GM19023 (cell line): ENCODE measurements at regions not wholly inside any gene's neighbourhood (a gene's known extent, or its start where the extent isn't known, plus 50 kb on each side); places are given as distances from the start of the nearest gene placed in this dataset.
"Not testable (repeated sequence)": the region's sequence is repeated elsewhere in the genome, so short reads cannot be mapped to it uniquely, and the experiment has no call there.

Experiments used
- ATAC-seq: cut with Tn5 transposase; IDR thresholded peaks from one replicate; pipeline ENCODE4 v1.9.1; 2021; ENCODE audit warnings: mild to moderate bottlenecking, moderate library complexity; ENCODE audit not compliant: unreplicated experiment

DNA sequence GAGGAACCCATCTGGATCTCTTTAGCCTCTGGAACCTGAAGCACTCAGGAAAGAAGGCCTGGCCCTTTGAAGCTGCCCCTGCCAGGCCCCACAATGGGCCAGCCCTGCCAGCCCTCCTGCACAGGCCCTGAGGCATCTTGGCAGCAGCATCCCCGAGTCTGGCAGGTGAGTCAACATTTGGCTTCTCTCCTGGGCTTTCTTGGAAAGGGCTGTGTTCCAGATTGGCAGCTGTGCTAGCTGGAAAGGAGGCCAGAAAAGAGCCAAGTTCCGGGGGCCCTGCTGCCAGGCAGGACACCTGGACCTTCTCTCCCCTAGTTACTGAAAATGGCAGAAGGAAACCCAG is 187.2 kb downstream of the SHQ1 start:
- no peak for ATAC-seq

GRCh38 chr3:72660270-72661114 is 187.8 kb downstream of the SHQ1 start:
- no peak for ATAC-seq

GRCh38 chr3:72659596-72659995 is 188.6 kb downstream of the SHQ1 start:
- ATAC-seq = no peak

GRCh38 chr3:72659188-72659587 is 189.1 kb downstream of the SHQ1 start:
- ATAC-seq = no peak

- no peak for ATAC-seq
Observed at GRCh38 chr3:72658466-72659100, 189.7 kb downstream of the SHQ1 start.

DNA sequence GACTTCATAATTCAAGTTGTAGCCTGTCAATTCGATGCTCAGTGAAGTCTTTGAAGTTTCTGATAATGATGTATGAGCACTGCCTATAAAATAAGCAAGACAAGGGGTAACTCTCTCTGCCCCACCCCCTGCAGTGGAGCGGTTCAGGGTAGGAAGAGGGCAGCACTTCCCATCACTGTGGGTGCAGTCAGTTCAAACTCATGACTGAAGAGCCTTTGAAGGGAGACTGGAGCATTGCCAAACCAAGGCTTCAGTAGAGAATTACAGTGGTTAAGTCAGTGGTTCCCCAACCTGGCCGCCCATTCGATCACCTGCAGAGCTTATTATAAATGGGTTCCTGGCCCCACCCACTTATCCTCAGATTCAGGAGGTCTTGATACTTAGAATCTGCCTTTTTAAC is 190.6 kb downstream of the SHQ1 start:
- ATAC-seq = no peak

DNA sequence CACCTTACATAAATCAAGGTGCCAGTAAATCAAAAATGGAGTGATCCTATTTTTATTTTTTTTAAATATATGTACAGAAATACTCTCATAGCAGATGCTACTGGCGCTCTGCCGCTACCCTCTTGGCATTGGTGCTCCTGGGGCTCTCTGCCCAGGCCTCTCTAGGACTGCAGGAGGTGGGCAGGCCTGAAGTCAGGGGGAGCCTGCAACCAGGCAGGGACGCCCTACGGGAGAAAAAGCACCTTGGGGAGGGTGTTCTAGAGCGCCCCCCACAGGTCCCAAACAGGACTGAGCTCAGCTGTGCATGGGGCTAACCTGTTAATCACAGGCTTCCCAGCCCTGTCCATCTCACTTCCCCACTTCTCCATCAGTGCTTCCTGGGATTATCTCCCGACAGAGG is 192.5 kb downstream of the SHQ1 start:
- no peak for ATAC-seq

GRCh38 chr3:72655131-72655551 is 193.1 kb downstream of the SHQ1 start:
- ATAC-seq = no peak

- no peak for ATAC-seq
Observed at GRCh38 chr3:72652395-72652794, 195.8 kb downstream of the SHQ1 start.

- ATAC-seq = no peak
Observed at GRCh38 chr3:72651498-72651897, 196.7 kb downstream of the SHQ1 start.

DNA sequence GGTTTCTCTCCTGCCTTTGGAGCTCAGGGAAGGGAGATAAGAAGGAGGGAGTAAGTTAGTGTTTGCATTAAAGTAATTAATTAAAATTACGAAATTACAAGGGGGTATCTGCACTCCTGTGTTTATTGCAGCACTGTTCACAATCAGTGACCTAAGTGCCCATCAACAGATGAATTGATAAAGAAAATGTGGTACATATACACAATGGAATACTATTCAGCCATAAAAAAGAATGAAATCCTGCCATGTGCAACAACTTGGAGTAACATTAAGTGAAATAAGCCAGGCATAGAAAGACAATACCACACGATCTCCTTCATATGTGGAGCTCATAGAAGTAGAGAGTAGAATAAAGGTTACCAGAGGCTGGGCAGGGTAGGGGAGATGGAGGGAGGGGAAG is 202.0 kb downstream of the SHQ1 start:
- no peak for ATAC-seq

DNA sequence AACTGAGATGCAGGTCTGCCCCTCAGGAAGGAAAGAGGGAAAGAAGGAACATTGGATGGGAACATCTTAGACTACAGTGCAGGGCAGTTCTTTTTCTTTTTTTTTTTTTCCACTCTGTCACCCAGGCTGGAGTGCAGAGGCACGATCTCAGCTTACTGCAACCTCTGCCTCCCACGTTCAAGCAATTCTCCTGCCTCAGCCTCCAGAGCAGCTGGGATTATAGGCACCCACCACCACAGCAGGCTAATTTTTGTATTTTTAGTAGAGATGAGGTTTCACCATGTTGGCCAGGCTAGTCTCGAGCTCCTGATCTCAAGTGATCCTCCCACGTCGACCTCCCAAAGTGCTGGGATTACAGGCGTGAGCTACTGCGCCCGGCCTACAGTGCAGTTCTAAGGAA is 204.6 kb downstream of the SHQ1 start:
- ATAC-seq = not testable (repeated sequence)

- no peak for ATAC-seq
Observed at GRCh38 chr3:72641684-72642083, 206.6 kb downstream of the SHQ1 start.

- ATAC-seq = no peak
Observed at GRCh38 chr3:72641072-72641471, 207.2 kb downstream of the SHQ1 start.

DNA sequence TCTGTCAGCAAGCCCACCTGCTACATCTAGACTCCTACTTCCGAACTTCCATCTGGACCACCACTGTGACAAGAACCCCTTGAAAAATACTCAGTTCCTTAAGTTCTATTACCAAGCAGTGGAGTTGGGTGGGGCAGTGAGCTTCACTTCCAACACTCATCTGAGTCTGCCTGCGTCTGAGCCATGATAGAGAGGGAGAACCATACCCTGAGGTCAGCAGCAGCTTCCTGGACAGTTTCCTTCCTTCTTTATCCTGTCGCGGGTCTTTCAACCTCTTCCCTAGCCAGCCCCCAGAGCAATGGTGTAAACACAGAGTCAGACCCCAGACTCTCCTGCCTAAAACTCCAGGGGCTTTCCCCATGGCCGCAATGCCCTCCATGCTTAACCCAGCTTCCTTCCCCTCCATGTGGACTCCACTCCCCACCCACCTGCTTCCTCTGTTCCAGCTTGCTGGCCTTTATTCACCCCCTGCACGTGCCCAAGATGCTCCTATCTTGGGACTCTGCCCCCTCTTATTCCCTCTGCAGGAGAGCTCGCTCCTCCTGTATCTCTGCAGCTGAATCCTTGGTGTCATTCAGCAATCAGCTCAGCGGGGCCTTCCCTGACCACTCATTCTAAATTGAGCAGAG is 211.2 kb downstream of the SHQ1 start:
- ATAC-seq = no peak

GRCh38 chr3:72635551-72635950 is 212.7 kb downstream of the SHQ1 start:
- ATAC-seq = no peak

DNA sequence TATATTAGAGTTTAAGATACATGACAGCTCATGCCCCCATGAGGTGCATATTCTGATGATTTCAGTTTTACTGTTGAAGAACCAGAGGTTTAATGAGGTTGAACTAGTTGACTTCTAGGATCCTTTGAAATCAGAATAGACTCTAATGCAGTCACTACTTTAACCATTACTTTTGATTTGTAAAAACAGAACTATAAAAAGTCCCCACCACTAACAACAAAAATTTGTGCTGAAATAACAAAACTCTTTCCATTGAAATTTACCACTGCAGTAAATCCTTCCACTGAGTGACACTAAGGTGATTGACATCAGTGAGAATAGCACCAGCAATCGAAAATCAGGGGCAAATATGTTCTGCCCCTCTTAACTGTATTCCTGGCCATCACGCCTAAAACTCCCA is 214.1 kb downstream of the SHQ1 start:
- ATAC-seq = no peak

DNA sequence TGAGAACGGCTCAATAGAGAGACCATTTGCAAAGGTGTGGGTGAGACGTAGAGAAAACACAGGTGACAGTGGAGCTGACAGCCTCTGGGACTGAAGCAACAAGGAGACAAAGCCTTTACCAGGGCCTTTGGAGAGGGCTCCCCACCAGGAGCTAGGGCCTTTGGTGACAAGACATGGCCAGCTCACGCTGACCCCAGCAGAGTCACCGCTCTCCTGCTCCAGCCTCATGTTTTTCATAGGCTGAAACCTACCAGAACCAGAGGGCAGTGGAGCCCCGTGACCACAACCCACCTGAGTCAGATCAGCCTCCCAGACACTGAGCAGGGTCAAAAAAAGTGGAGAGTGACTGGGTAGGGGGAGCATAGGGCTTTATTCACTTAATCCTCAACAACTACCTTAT is 214.7 kb downstream of the SHQ1 start:
- no peak for ATAC-seq

DNA sequence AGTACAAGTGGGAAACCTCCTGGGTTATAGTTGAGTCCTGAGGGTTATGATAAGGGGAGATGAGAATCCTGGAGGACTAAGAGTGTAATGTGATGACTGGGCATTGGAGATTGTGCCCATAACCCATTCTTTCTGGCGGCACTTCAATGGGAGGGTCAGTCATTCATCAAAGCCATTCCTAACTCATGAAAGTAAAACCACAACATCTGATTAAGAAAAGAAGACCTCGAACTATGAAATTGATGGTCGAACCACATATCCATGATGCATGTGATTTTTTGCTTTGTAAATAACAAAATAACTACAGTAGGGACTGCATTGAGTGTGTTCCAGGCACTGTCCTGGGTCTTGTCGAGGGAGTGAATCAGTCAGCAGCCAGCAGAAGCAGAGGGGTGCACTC is 215.1 kb downstream of the SHQ1 start:
- ATAC-seq = no peak

DNA sequence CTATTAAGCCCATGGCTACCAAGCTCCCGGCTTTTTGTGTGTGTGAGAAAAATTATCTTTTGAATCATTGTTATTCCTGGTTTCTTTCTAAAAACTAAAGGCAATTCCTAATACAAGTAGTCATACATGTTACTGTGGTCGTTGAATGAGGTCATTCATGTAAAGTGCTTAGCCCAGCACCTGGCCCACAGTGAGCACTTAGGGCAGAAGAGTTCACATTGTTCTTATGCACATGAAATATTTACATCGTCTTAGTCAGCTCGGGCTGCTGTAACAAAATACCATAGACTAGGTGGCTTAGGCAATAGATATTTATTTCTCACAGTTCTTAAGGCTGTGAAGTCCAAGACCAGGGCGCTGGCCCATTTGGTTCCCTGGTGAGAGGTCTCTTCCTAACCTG is 216.1 kb downstream of the SHQ1 start:
- no peak for ATAC-seq

GRCh38 chr3:72630969-72631344 is 217.3 kb downstream of the SHQ1 start:
- no peak for ATAC-seq

DNA sequence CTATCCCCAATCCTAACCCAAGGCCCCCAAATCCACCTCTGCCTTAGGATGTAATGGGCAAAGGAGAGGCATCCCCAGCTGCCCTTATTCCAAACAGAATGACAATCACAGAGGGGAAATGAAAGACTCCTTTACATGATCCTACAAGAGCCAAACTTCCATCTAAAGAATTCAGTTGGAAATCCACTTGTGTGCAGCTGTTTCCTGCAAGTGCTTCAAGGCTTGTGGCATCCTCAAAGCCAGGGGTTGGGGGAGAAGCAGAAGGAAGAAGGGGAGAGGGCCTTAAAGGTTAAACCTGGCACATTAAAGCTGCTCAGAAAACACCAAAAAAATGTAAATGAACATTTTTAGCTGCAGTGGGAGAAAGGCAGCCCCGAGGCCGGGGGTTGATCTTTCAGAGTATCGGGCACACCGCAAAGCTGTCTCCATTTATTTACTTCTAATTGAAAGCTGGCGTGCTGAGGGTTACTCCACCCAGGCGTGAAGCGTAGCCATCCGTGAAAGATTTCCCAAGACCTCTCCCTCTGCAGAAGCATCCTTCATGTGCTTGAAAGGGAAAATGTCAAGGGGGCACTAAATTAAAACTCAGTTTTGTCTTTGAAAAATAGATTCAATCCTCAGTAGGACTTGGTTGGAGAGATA is 217.8 kb downstream of the SHQ1 start:
- ATAC-seq = no peak
